K562 (cell line): ENCODE measurements at regions not wholly inside any gene's neighbourhood (a gene's known extent, or its start where the extent isn't known, plus 50 kb on each side); places are given as distances from the start of the nearest gene placed in this dataset.

Experiments used
- ATAC-seq: fragments of 200-7000 bp; cut with Tn5 transposase; 3 replicates; pipeline ENCODE4 v1.9.1; 2020; ENCODE audit warnings: moderate library complexity
- BruUV-seq: library from RNA; stranded (reverse); fragments of 400-500 nt; replicated peaks from 2 replicates; lab custom pipeline; 2021; lab: Mats Ljungman, UMichigan
- CTCF ChIA-PET: fragments of 300-600 bp; formaldehyde crosslinking; extraction: SDS; loops from one replicate; lab custom pipeline; 2021; ENCODE audit warnings: low intra/inter-chr PET ratio; lab: Yijun Ruan, JAX
- POLR2A ChIA-PET: fragments of 300-600, 350-650 bp; sonication (Branson Sonifier 250); formaldehyde crosslinking; extraction: SDS; loops from one replicate; lab custom pipeline; 2021; ENCODE audit warnings: antibody characterized with exemption, inconsistent platforms; lab: Yijun Ruan, JAX
- DNase-seq, 4 experiments: peaks; one replicate each; pipeline versions ENCODE4 v3.0.0 to v3.0.0-alpha.2; 2011 to 2018; ENCODE audit warnings: low spot score in 3 of 4, mixed read lengths in 3 of 4; ENCODE audit errors: extremely low read depth in 1 of 4
- FAIRE-seq: peaks from 2 replicates; lab custom pipeline; 2011; peaks lifted over from hg19 to GRCh38; lab: Jason Lieb, UNC
- H2AFZ ChIP-seq: 2 replicates; pipeline ENCODE4 v1.6.0; 2011; ENCODE audit warnings: low read depth, low read length, control low read depth, inconsistent platforms
- H3K27ac ChIP-seq: fragments of 200-600 bp; 3 replicates; pipeline ENCODE4 v1.8.0; 2011; ENCODE audit warnings: low read depth, mild to moderate bottlenecking, control low read depth, inconsistent platforms, low read length, moderate library complexity, mixed read lengths; ENCODE audit errors: extremely low read depth
- H3K27me3 ChIP-seq, 2 experiments: fragments of 300-600 bp in 1 of 2; 2 replicates in 1 of 2; 3 replicates in 1 of 2; pipeline versions ENCODE4 v1.6.0 to v1.8.0; 2011; ENCODE audit warnings: inconsistent platforms in 2 of 2, low read length in 2 of 2, mild to moderate bottlenecking in 1 of 2, mixed read lengths in 1 of 2, moderate library complexity in 1 of 2; ENCODE audit not compliant: control insufficient read depth in 2 of 2, insufficient read depth in 2 of 2
- H3K36me3 ChIP-seq: fragments of 300-600 bp; 3 replicates; pipeline ENCODE4 v1.8.0; 2011; ENCODE audit warnings: mild to moderate bottlenecking, low read length, inconsistent platforms; ENCODE audit not compliant: control insufficient read depth, insufficient read depth
- H3K4me1 ChIP-seq, 2 experiments: fragments of 200-600 bp in 1 of 2; replicated peaks in 1 of 2; 2 replicates in 1 of 2; 3 replicates in 1 of 2; pipeline versions ENCODE4 v1.5.1 to v1.8.0; 2011; ENCODE audit warnings: inconsistent platforms in 2 of 2, low read length in 2 of 2, mild to moderate bottlenecking in 1 of 2, mixed read lengths in 1 of 2, moderate library complexity in 1 of 2; ENCODE audit not compliant: control insufficient read depth in 2 of 2, insufficient read depth in 2 of 2
- H3K4me2 ChIP-seq: 2 replicates; pipeline ENCODE4 v1.6.1; 2011; ENCODE audit warnings: low read length, control low read depth, inconsistent platforms, mixed read lengths; ENCODE audit not compliant: insufficient read depth
- H3K4me3 ChIP-seq: fragments of 200-600 bp; sonication (generic), shearing (Covaris generic); 2 replicates; pipeline ENCODE4 v1.5.1; 2016; ENCODE audit warnings: control low read depth, inconsistent platforms
- H3K79me2 ChIP-seq: fragments of 200-600 bp; 3 replicates; pipeline ENCODE4 v1.8.0; 2011; ENCODE audit warnings: low read length, inconsistent platforms; ENCODE audit not compliant: control insufficient read depth, insufficient read depth
- H3K9ac ChIP-seq, 2 experiments: 2 replicates each; pipeline versions ENCODE4 v1.6.0 to v1.6.1; 2011; ENCODE audit warnings: low read depth in 2 of 2, low read length in 2 of 2, control low read depth in 1 of 2, inconsistent platforms in 1 of 2, mild to moderate bottlenecking in 1 of 2, mixed read lengths in 1 of 2; ENCODE audit not compliant: insufficient read depth in 1 of 2
- H3K9me1 ChIP-seq: one replicate; pipeline ENCODE4 v1.6.0; 2011; ENCODE audit warnings: inconsistent platforms, mild to moderate bottlenecking, low read length, moderate library complexity; ENCODE audit not compliant: control insufficient read depth, insufficient read depth
- H3K9me3 ChIP-seq: replicated peaks from 2 replicates; pipeline ENCODE4 v1.5.1; 2011; ENCODE audit warnings: low read depth, low read length, inconsistent platforms; ENCODE audit not compliant: control insufficient read depth, insufficient read depth
- H4K20me1 ChIP-seq: replicated peaks from 2 replicates; pipeline ENCODE4 v1.6.1; 2011; ENCODE audit warnings: low read length, inconsistent platforms, mixed read lengths; ENCODE audit not compliant: control insufficient read depth, insufficient read depth
- CHCHD3 ChIP-seq: fragments of 250-450 bp; sonication (Bioruptor Pico); IDR thresholded peaks from 2 replicates; pipeline ENCODE4 v2.1.2; 2022; ENCODE audit warnings: mild to moderate bottlenecking
- NFYB ChIP-seq: IDR thresholded peaks from 2 replicates; pipeline ENCODE4 v1.6.1; 2011; ENCODE audit warnings: mild to moderate bottlenecking, moderate library complexity; ENCODE audit not compliant: insufficient read length; ENCODE audit errors: extremely low read depth
- PHB ChIP-seq: fragments of 250-450 bp; sonication (Bioruptor Pico); IDR thresholded peaks from 2 replicates; pipeline ENCODE4 v1.5.0; 2021
- RBM17 ChIP-seq: fragments of 200-400 bp; formaldehyde crosslinking; IDR thresholded peaks from 2 replicates; pipeline ENCODE4 v1.6.1; 2017; ENCODE audit warnings: low read depth, mild to moderate bottlenecking, low read length, borderline replicate concordance
- ZFPM2 ChIP-seq: fragments of 250-450 bp; sonication (Bioruptor Pico); IDR thresholded peaks from 2 replicates; pipeline ENCODE4 v1.5.1; 2022; ENCODE audit warnings: mild to moderate bottlenecking
- WGBS: fragments of 100-300 bp; shearing (Covaris generic); methylation state at CpG from one replicate; pipeline ENCODE4 v1.1.6; 2016; ENCODE audit warnings: low coverage, mixed read lengths; ENCODE audit not compliant: insufficient coverage; ENCODE audit errors: missing lambda C conversion rate; 5-methylcytosine and 5-hydroxymethylcytosine counted together
- in situ Hi-C: fragments of 300-500 bp; cut with MboI; formaldehyde crosslinking; loops from 4 replicates; pipeline ENCODE4 v1.15.0; 2018; ENCODE audit warnings: inconsistent platforms, mixed read lengths
- intact Hi-C: fragments of 100-400 bp; cut with micrococcal nuclease; formaldehyde crosslinking; loops from 2 replicates; pipeline ENCODE4 v1.14.2; 2022
- TF ChIP-seq, protein P1 (sequence below): fragments of 250-450 bp; sonication (Bioruptor Pico); IDR thresholded peaks from 2 replicates; pipeline ENCODE4 v1.5.0; 2021; ENCODE audit warnings: mild to moderate bottlenecking, borderline replicate concordance
- TF ChIP-seq, protein P2 (sequence below): sonication (generic); formaldehyde crosslinking; IDR thresholded peaks from 2 replicates; pipeline ENCODE4 v1.8.1; 2022; ENCODE audit warnings: missing genetic modification reagents

DNA sequence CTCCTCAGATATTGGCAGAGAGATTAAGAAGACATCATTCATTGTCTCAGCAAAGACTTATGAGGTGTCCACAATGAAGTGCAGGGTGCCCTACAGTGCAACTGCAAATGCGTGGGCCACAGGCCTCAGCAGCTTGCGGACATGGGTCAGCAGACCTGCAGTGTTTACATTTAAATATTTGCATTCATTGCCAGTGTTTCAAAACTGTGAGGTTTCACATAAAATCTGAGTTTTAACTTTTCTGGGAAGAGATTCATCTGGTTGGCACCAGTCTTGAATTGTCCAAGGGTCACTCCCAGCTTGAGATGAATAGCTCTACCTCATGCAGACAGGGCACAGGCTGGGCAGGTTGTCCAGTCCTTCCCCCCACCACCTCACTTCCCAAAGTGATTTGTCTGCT is 286.8 kb upstream of the DUSP10 start:
- no TSS peak for BruUV-seq

More for the DNA sequence above, 286.8 kb upstream of the DUSP10 start:
- 0 out of 5 replicates have a peak, but pooled peaks cover 0 to 4% of the 10 kb centered on the region in 2 experiments for H3K27me3 ChIP-seq
- H4K20me1 ChIP-seq = no peaks in the 10 kb centered on the region
- no peak overlapping the region for H3K27ac ChIP-seq
- ChIA-PET POLR2A (no interaction called here), CTCF (no interaction called here)
- H3K9me1 ChIP-seq = no peaks in the 10 kb centered on the region
- no peak overlapping the region for H3K9ac ChIP-seq
- TF ChIP-seq, protein P1, sequence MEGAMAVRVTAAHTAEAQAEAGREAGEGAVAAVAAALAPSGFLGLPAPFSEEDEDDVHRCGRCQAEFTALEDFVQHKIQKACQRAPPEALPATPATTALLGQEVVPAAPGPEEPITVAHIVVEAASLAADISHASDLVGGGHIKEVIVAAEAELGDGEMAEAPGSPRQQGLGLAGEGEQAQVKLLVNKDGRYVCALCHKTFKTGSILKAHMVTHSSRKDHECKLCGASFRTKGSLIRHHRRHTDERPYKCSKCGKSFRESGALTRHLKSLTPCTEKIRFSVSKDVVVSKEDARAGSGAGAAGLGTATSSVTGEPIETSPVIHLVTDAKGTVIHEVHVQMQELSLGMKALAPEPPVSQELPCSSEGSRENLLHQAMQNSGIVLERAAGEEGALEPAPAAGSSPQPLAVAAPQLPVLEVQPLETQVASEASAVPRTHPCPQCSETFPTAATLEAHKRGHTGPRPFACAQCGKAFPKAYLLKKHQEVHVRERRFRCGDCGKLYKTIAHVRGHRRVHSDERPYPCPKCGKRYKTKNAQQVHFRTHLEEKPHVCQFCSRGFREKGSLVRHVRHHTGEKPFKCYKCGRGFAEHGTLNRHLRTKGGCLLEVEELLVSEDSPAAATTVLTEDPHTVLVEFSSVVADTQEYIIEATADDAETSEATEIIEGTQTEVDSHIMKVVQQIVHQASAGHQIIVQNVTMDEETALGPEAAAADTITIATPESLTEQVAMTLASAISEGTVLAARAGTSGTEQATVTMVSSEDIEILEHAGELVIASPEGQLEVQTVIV (CRISPR knock-in tag) = no peak
- TF ChIP-seq CHCHD3 (CRISPR knock-in tag) (no peak), ZFPM2 (no peak), PHB (CRISPR knock-in tag) (no peak), NFYB (no peak), RBM17 (no peak)
- TF ChIP-seq, protein P2, sequence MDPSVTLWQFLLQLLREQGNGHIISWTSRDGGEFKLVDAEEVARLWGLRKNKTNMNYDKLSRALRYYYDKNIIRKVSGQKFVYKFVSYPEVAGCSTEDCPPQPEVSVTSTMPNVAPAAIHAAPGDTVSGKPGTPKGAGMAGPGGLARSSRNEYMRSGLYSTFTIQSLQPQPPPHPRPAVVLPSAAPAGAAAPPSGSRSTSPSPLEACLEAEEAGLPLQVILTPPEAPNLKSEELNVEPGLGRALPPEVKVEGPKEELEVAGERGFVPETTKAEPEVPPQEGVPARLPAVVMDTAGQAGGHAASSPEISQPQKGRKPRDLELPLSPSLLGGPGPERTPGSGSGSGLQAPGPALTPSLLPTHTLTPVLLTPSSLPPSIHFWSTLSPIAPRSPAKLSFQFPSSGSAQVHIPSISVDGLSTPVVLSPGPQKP (CRISPR knock-in tag) = no peak
- H3K36me3 ChIP-seq = no peaks in the 10 kb centered on the region
- H2AFZ ChIP-seq = no peak overlapping the region
- H3K4me2 ChIP-seq = no peak overlapping the region
- no peak overlapping the region for H3K4me3 ChIP-seq
- ATAC-seq (no peak), DNase-seq (no peak), FAIRE-seq (no peak)
- no peaks in the 10 kb centered on the region for H3K9me3 ChIP-seq
- in situ Hi-C loops = no loop called here
- WGBS = 4% methylated on average over 2 of the region's 2 CpGs
- H3K79me2 ChIP-seq = no peaks in the 10 kb centered on the region
- intact Hi-C loops = no loop called here
- no peaks in the 10 kb centered on the region for H3K4me1 ChIP-seq
